Neutrophil (primary cell): ENCODE measurements at regions not wholly inside any gene's neighbourhood (a gene's known extent, or its start where the extent isn't known, plus 50 kb on each side); places are given as distances from the start of the nearest gene placed in this dataset.

Source experiments
- H3K27ac ChIP-seq: fragments of 200-600 bp; sonication (generic); 2 replicates; pipeline ENCODE4 v1.5.1; 2016; ENCODE audit warnings: mild to moderate bottlenecking, moderate library complexity
- H3K27me3 ChIP-seq: fragments of 200-600 bp; sonication (generic); 2 replicates; pipeline ENCODE4 v1.6.0; 2016; ENCODE audit warnings: mild to moderate bottlenecking
- H3K36me3 ChIP-seq: fragments of 200-600 bp; sonication (generic); 2 replicates; pipeline ENCODE4 v1.5.1; 2017
- H3K4me1 ChIP-seq, 2 experiments: fragments of 200-600 bp in 1 of 2; sonication (generic) in 1 of 2; 1 replicate in 1 of 2; 2 replicates in 1 of 2; pipeline versions ENCODE4 v1.5.1 to v1.6.1; 2013 to 2016; ENCODE audit warnings: low read depth in 1 of 2, low read length in 1 of 2, mild to moderate bottlenecking in 1 of 2, moderate library complexity in 1 of 2; ENCODE audit not compliant: control insufficient read depth in 1 of 2, insufficient read depth in 1 of 2
- H3K4me3 ChIP-seq, 2 experiments: fragments of 200-600 bp in 1 of 2; sonication (generic) in 1 of 2; 1 replicate in 1 of 2; 2 replicates in 1 of 2; pipeline ENCODE4 v1.5.1; 2013 to 2016; ENCODE audit warnings: low read depth in 1 of 2, low read length in 1 of 2, mild to moderate bottlenecking in 1 of 2, moderate library complexity in 1 of 2
- H3K9me3 ChIP-seq: fragments of 200-600 bp; sonication (generic); 2 replicates; pipeline ENCODE4 v1.5.1; 2016
- CTCF ChIP-seq: fragments of 200-600 bp; sonication (generic); IDR thresholded peaks from 2 replicates; pipeline ENCODE4 v1.5.1; 2016; ENCODE audit warnings: antibody characterized with exemption

GRCh38 chr2:234628953-234629352, 132.1 kb upstream of the ARL4C start:
- no peaks in the 10 kb centered on the region for H3K27me3 ChIP-seq
- H3K4me3 ChIP-seq, result no peak overlapping the region
- no peak overlapping the region for H3K27ac ChIP-seq
- no peaks in the 10 kb centered on the region for H3K4me1 ChIP-seq
- no peaks in the 10 kb centered on the region for H3K9me3 ChIP-seq
- H3K36me3 ChIP-seq, result no peaks in the 10 kb centered on the region
- no peak for TF ChIP-seq CTCF

- Histone ChIP-seq H3K9me3 (no peaks in the 10 kb centered on the region), H3K4me3 (no peak overlapping the region), H3K27ac (no peak overlapping the region), H3K4me1 (no peaks in the 10 kb centered on the region), H3K27me3 (no peaks in the 10 kb centered on the region), H3K36me3 (no peaks in the 10 kb centered on the region)
- no peak for TF ChIP-seq CTCF
Observed at GRCh38 chr2:234627308-234627707, 130.4 kb upstream of the ARL4C start.

GRCh38 chr2:234626566-234627130, 129.8 kb upstream of the ARL4C start:
- Histone ChIP-seq H3K36me3 (no peaks in the 10 kb centered on the region), H3K4me1 (no peaks in the 10 kb centered on the region), H3K27ac (no peak overlapping the region), H3K27me3 (no peaks in the 10 kb centered on the region), H3K4me3 (no peak overlapping the region), H3K9me3 (no peaks in the 10 kb centered on the region)
- TF ChIP-seq CTCF, result no peak

- Histone ChIP-seq H3K4me3 (no peak overlapping the region), H3K4me1 (no peaks in the 10 kb centered on the region), H3K27me3 (no peaks in the 10 kb centered on the region), H3K27ac (no peak overlapping the region), H3K36me3 (no peaks in the 10 kb centered on the region), H3K9me3 (no peaks in the 10 kb centered on the region)
- no peak for TF ChIP-seq CTCF
Observed at GRCh38 chr2:234625626-234626250, 128.9 kb upstream of the ARL4C start.

GRCh38 chr2:234623521-234623991, 126.7 kb upstream of the ARL4C start:
- no peak overlapping the region for H3K27ac ChIP-seq
- TF ChIP-seq CTCF, result no peak
- H3K9me3 ChIP-seq, result no peaks in the 10 kb centered on the region
- H3K27me3 ChIP-seq, result peaks cover 5% of the 10 kb centered on the region
- no peaks in the 10 kb centered on the region for H3K4me1 ChIP-seq
- no peak overlapping the region for H3K4me3 ChIP-seq
- H3K36me3 ChIP-seq, result no peaks in the 10 kb centered on the region
